Suppressor macrophage treated with lipopolysaccharide for 1 hour (primary cell): ENCODE measurements at regions not wholly inside any gene's neighbourhood (a gene's known extent, or its start where the extent isn't known, plus 50 kb on each side); places are given as distances from the start of the nearest gene placed in this dataset.

Experiments used
- DNase-seq, 3 donors: peaks; one replicate each; pipeline ENCODE4 v3.0.0-alpha.2; 2020 to 2022

DNA sequence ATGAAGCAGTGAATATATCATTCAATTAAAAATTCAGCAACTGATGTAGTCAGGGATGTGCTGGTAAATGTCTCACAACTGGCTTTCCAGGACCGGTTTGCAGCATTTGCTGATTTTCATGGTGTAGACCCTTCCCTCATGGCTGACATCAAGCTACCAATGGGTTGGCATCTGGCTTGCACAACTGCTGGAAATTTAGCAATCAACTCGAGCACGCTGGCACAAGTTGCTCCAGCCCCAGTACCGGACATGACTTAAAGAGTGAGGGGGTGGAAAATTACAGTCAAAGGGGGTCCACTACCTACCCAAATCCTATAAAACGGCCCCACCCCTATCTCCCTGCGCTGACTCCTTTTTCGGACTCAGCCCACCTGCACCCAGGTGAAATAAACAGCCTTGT, 198.4 kb upstream of the NRP1 start:
- no peak for DNase-seq

GRCh38 chr10:33529234-33529633, 194.8 kb upstream of the NRP1 start:
- DNase-seq = no peak

DNA sequence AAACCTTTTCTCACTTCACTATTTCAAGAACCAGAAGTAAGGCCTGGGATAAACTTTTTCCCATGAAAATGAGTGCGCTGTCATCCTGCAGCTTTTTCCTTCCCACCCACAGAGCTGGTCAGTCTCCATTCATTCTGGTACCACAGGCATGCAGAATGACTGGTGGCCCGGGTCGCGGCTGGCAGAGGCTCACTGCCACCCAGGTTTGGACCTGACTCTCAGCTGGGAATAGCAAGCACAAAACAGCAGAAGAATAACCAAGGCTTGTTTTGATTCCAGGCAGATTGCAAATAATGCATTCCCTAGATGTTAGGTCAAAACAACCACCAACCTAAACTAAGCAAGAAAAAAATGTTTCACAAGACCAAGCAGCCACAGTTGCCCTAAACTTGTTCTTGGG, 190.5 kb upstream of the NRP1 start:
- no peak for DNase-seq

- DNase-seq = peak; percentile 60 to 90 (median 77)
Observed at GRCh38 chr10:33524041-33524440, 189.6 kb upstream of the NRP1 start.

DNA sequence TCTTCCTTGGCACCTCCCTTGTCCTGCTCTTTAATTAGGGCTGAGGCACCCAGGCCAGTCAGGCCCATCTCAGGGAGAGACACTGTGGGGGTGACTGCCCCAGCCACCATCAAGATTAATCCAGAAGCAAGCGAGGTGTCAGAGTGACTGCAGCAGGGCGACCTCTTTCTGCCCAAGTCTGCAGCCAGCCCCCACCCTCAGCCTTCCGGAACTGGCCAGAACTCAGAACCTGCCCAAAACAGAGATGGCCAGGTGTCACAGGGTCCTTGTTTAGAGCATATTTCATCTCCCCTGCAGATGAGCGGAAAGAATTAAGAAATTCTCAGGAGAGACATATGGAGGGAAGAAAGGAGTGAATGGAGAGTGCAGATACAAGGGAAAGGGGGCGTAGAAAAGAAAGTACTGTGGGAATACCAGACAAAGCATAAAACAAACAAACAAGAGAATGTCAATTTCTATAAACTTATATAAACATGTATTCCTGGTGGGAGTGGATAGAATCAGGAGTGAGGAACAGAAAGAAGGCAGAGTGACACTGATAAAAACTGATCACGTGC, 188.8 kb upstream of the NRP1 start:
- no peak for DNase-seq

- DNase-seq = no peak
Observed at GRCh38 chr10:33521904-33522303, 187.4 kb upstream of the NRP1 start.

DNA sequence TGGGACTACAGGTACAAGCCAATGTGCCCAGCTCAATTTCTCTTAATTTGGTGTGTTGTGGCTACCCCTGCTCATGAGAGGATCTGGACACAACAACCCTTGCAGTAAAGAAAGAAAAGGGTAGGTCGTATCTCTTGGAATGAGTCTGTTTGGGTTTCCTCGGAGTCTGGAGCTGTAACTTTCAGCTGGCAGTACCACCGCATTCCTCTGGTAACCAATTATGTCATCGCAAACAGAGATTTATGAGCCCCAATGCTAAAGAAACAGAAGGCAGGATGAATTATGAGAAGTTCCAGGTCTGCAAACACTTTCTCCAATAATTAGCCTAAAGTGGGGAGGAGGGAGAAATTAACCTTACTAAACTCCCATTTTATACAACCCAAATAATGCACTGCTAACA, 186.6 kb upstream of the NRP1 start:
- DNase-seq = no peak

- DNase-seq = no peak
Observed at GRCh38 chr10:33520223-33520622, 185.8 kb upstream of the NRP1 start.

GRCh38 chr10:33519130-33519860, 184.8 kb upstream of the NRP1 start:
- DNase-seq = no peak

DNA sequence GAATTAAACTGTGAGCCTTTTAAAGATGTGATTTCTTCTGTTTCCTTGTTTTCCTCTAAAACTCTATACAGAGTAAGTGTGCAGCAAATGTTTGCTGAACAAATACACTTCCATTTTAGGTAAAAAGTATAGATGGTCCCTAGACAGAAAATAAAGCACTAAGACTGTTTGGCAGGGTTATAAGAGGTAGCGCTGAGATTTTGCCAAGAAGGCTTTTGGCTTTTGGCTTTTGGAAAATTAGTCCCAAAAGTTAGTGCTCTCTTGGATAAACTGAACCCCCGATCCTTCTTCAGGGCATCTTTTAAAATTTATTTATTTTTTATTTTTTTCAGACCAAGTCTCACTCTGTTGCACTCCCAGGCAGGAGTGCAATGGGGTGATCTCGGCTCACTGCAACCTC, 175.7 kb upstream of the NRP1 start:
- no peak for DNase-seq

DNA sequence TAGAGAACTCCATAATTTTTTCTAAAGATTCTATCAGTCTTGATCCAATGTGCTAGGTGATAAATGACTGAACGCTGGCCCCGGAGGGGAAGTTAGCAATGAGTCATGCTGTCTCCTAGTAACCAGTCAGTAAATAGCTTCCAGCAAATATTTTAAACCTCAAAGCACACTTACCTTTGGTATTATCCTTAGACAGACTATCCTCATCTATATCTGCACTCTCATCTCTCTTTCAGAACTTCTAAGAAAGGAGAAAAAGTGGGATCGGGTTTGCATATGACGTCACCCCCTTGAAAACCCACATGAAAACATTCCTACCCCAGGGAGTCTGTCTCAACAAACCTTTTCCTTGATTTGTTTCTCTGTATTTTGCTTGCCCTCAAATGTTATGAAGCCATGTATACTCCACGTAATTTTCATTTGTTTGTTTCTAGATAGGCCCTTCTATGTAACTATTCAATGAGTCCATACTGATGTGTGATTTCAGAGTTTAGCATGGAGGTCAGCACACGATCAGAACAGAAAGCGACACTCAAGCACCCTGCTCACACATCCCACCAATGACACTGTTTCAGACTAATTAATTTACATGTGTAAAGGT, 174.9 kb upstream of the NRP1 start:
- peak; percentile 83 to 90 (median 83) for DNase-seq

DNA sequence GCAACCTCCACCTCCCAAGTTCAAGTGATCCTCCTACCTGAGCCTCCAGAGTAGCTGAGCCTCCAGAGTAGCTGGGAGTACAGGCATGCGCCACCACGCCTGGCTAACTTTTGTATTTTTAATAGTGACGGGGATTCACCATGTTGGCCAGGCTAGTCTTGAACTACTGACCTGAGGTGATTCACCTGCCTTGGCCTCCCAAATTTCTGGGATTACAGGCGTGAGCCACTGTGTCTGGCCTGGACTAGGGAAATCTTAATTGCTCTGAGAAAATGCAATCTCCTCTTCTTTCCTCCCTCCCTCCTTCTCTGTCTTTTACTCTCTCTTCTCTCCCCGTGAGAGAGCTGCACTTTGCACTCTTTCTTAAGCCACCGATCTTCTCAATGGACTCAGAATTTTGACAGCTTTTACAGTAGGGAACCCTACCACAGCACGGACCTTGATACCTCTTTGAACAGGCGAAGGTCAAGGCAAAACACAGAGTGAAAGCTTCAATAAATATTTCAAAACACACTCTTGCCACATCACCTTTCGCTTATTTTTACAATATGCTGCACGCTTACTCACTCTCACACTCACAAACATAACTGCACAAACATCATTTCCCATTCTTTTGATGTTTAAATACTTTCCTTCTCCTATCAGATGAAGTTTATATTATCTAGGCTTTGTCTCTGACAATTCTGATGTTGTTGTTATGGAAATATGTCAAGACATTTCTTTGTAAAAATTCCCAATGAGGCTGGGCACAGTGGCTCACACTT, 173.4 kb upstream of the NRP1 start:
- peak; percentile 20 to 68 (median 55) for DNase-seq

DNA sequence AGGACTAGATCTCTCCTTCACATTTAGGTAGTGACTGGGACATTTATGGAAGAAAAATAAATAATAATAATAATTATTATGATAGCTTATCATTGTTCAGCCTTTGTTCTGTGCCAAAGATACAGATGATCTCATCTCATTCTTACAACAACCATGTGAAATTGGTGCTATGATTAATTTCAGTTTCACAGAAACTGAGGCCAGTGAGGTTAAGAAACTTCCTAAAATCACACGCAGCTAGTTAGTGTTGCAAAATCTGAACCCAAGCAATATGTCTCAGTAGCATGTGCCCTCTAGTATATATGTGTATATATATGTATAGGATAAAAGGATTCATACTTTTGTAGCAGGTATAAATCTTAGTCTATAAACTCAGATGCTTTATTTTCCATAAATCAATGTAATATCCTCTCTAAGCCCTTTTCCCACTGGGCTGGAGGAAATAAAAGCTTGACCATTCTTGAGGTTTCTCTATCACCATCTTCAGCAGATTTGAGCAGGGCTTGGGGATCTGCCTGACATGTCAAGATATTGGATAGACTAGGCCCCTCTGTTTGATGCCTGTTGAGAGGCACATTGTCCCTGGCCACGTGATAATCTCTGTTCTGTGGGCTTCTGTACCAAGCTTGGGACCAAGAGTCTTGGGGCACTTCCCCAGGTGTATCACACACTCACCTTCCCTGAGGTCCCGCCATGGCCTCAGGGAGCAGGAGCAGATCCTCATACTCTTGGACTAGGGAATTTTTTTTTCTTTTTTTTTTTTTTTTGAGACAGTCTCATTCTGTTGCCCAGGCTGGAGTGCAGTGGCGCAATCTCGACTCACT, 172.6 kb upstream of the NRP1 start:
- peak; percentile 80 to 95 (median 92) for DNase-seq

DNA sequence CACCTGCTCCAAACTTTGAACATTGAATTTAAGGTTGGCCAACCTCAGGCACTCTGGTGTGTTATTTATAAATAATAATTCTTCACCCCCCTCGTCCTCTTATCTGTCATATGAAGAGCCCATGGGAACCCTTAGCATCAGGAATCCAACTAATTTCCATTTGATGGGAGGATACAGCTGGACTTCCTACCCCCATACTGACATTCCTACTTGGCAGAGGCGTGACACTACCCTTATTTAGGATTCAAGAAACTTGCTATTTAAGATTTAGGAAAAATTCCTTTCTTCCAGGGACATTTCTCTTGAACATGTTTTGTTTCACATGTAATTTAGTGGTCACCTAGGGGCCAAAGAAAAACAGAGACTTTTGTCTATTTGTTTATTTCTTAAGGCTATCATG, 171.9 kb upstream of the NRP1 start:
- DNase-seq = no peak

DNA sequence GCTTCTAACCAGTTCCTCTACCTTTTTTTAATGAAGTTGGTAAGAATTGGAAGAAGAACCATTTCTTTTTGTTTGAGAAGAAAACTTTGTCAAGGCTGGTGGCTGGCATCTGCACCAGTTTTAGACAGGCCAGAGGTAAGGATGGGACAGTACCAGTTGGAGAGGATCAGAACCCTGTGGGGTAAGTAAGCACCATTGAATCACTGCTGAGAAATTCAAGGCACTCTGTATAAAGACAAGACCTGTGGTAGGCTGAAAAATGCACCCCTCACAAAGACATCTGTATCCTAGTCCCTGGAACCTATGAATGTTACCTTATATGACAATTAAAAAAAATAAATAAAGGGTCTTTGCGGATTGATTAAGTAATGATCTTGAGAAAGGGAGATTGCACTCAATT, 166.7 kb upstream of the NRP1 start:
- DNase-seq = no peak

GRCh38 chr10:33498391-33498891, 164.0 kb upstream of the NRP1 start:
- no peak for DNase-seq

GRCh38 chr10:33497338-33497737, 162.9 kb upstream of the NRP1 start:
- no peak for DNase-seq

DNA sequence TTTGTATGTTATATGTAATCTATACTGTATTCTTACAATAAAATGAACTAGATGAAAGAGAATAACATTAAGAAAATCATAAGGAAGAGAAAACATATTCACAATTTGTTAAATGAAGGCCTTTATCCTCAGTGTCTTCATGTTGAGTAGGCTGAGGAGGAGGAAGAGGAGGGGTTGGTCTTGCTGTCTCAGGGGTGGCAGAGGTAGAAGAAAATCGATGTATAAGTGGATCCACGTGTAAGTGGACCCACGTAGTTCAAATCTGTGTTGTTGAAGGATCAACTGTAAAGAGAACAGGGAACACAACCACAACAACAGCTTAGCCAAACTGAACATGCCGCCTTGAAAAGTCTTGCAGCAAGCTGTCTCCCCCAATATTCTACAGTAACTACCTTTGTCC, 161.6 kb upstream of the NRP1 start:
- no peak for DNase-seq

GRCh38 chr10:33494694-33495265, 160.3 kb upstream of the NRP1 start:
- DNase-seq = no peak

- DNase-seq = no peak
Observed at GRCh38 chr10:33493978-33494377, 159.5 kb upstream of the NRP1 start.

GRCh38 chr10:33493497-33493896, 159.0 kb upstream of the NRP1 start:
- DNase-seq = no peak

DNA sequence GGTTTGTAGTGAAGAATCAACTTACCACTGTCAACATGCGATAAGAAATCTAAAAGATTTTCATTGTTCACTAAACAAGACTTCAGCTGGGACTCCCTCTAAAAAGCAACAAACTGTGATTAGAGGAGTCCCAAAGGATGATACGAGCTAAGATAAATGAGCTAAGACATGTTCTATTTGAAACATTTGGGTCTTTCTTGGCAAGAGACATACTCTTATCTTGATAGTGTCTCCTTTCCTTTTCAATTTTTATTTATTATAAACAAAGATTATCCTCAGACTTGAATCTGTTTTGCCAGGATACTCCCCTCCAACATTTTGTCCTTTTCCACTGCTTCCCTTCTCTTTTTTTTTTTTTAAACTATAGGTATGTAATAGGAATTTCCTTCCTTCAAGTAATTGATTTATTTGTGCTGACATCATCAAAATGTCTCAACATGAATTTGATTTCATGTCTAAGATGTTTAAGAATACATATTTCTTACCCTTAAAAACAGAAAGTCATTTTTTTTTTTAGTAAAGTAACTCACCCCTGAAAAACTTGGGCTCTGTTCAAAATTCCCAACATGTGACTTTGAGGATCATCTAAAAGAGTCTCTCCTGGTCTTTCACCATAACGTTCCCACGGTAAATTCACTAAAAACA, 158.4 kb upstream of the NRP1 start:
- no peak for DNase-seq
